WTC11 (cell line): ENCODE measurements at regions not wholly inside any gene's neighbourhood (a gene's known extent, or its start where the extent isn't known, plus 50 kb on each side); places are given as distances from the start of the nearest gene placed in this dataset.

Experiments used
- ATF2 ChIP-seq: sonication (generic); formaldehyde crosslinking; IDR thresholded peaks from 2 replicates; pipeline ENCODE4 v1.8.1; 2022; ENCODE audit warnings: low read depth, missing genetic modification reagents, borderline replicate concordance
- CTCF ChIP-seq: fragments of 200-600 bp; IDR thresholded peaks from 2 replicates; pipeline ENCODE4 v1.8.0; 2022; ENCODE audit warnings: antibody characterized with exemption
- FOXJ3 ChIP-seq: sonication (generic); formaldehyde crosslinking; IDR thresholded peaks from 2 replicates; pipeline ENCODE4 v1.9.0; 2021; ENCODE audit warnings: missing genetic modification reagents, mild to moderate bottlenecking, borderline replicate concordance
- NR1H2 ChIP-seq: sonication (generic); formaldehyde crosslinking; IDR thresholded peaks from 2 replicates; pipeline ENCODE4 v1.9.0; 2021; ENCODE audit warnings: mild to moderate bottlenecking, moderate library complexity, missing genetic modification reagents
- TEAD4 ChIP-seq: sonication (generic); formaldehyde crosslinking; IDR thresholded peaks from 2 replicates; pipeline ENCODE4 v1.8.0; 2022; ENCODE audit warnings: mild to moderate bottlenecking, missing genetic modification reagents
- USF2 ChIP-seq: sonication (generic); formaldehyde crosslinking; IDR thresholded peaks from 2 replicates; pipeline ENCODE4 v1.8.1; 2023; ENCODE audit warnings: mild to moderate bottlenecking, missing genetic modification reagents, moderate library complexity
- ZBTB43 ChIP-seq: sonication (generic); formaldehyde crosslinking; IDR thresholded peaks from 2 replicates; pipeline ENCODE4 v1.8.1; 2023; ENCODE audit warnings: mild to moderate bottlenecking, missing genetic modification reagents
- ZNF219 ChIP-seq: sonication (generic); formaldehyde crosslinking; IDR thresholded peaks from 2 replicates; pipeline ENCODE4 v1.8.0; 2023; ENCODE audit warnings: missing genetic modification reagents, mild to moderate bottlenecking, borderline replicate concordance
- ZNF512 ChIP-seq: sonication (generic); formaldehyde crosslinking; IDR thresholded peaks from 2 replicates; pipeline ENCODE4 v1.8.1; 2022; ENCODE audit warnings: missing genetic modification reagents, borderline replicate concordance

GRCh38 chr7:144892761-144893160 lies 56.9 kb upstream of the TPK1 start:
- TF ChIP-seq CTCF (no peak), ZNF512 (no peak), NR1H2 (no peak), TEAD4 (CRISPR knock-in tag) (no peak), USF2 (CRISPR knock-in tag) (no peak), ZNF219 (no peak), ZBTB43 (no peak), ATF2 (no peak), FOXJ3 (CRISPR knock-in tag) (no peak)
